AG09319 (cell line): ENCODE measurements at regions not wholly inside any gene's neighbourhood (a gene's known extent, or its start where the extent isn't known, plus 50 kb on each side); places are given as distances from the start of the nearest gene placed in this dataset.

Experiments used
- DNase-seq: peaks from one replicate; pipeline ENCODE4 v3.0.0-alpha.2; 2010; ENCODE audit warnings: low read depth; ENCODE audit errors: extremely low read depth
- CTCF ChIP-seq: IDR thresholded peaks from 2 replicates; pipeline ENCODE4 v1.5.1; 2011; ENCODE audit warnings: low read depth, mild to moderate bottlenecking, inconsistent platforms, low read length, moderate library complexity

DNA sequence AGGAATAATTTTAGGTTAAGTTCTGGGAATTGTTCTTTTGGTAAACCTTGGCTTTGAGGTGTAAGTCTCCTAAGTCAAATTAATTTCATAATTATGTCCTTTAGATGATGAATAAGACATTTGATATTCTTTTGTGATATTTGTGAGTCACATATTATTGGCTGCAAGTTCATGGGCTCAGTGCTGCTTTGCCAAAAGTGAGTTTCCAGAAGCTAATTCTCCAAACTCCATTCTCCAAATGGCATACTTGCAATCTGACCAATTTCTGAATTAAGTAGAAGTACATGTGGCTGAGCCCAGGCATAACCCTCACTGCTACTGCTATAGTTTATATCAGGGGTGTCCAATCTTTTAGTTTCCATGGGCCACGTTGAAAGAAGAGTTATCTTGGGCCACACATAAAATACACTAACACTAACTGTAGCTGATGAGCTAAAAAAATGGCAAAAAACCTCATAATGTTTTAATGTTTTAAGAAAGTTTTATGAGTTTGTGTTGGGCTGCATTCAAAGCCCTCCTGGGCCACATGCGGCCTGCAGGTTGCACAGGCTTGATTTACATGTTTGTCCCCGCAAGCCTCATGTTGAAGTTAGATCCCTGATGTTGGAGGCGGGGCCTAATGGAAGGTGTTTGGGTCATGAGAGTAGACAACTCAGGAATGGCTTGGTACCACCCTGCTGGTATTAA, 196.1 kb downstream of the ZNF330 start:
- no peak for TF ChIP-seq CTCF
- no peak for DNase-seq

DNA sequence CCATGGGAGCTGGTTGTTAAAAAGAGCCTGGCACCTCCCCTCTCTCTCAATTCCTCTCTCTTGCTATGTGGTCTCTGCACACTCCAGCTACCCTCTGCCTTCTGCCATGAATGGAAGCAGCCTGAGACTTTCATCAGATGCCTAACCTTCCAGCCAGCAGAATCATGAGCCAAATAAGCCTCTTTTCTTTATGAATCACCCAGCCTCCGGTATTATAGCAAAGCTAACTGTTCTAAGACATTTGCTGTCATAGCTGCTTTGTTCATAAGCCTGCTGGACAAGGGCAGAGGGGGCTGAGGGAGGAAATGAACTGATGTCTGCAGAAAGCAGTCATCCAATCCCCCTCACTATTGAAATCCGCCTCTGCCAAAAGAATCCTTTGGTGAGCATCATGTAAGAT, 196.7 kb downstream of the ZNF330 start:
- TF ChIP-seq CTCF = no peak

DNA sequence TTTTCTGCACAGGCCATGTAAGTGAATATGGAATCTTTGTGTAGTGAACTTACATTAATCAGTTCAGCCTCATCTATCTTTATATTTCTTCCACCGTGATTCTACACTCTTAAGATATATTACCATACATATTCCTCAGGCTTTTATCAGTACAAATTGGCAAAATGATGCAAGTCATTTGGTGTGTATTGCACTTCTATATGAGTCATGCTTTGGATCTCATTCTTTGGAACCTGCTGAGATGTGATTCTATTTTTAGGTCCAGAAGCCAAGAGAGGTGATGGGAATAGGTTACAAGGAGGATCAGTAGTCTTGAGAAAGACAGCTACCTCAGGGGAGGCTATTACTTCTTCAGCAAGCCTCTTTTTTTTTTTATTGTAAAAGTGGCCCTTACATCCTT, 204.4 kb downstream of the ZNF330 start:
- no peak for TF ChIP-seq CTCF

More for the DNA sequence above, 196.7 kb downstream of the ZNF330 start:
- no peak for DNase-seq

GRCh38 chr4:141427726-141428296, 207.1 kb downstream of the ZNF330 start:
- TF ChIP-seq CTCF = no peak
- DNase-seq = no peak

More for the DNA sequence above, 204.4 kb downstream of the ZNF330 start:
- no peak for DNase-seq

DNA sequence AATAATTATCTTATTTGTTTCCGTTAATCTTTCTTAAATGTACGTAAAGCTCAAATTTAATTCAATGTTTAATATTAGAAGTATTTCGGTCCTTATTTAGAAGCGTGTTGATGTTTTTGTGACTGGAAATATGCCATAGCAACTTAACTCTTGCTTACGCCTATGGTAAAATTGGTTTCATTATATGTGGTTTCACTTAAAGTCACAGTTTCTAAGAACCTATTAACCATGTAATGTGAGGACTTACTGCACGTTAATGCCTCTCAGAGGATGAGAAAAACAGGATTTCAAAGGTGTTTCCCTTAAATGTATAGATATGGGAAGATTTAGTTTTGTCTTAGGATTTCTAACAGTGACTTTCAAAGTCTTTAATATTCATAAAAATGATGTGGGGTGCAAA, 206.4 kb upstream of the IL15 start:
- DNase-seq = no peak
- no peak for TF ChIP-seq CTCF

- TF ChIP-seq CTCF = no peak
- DNase-seq = no peak
These were observed 205.7 kb upstream of the IL15 start for GRCh38 chr4:141430686-141431085.

GRCh38 chr4:141432000-141432712, 204.2 kb upstream of the IL15 start:
- DNase-seq = no peak
- no peak for TF ChIP-seq CTCF
